ENCODE measurements at regions not wholly inside any gene's neighbourhood (a gene's known extent, or its start where the extent isn't known, plus 50 kb on each side); places are given as distances from the start of the nearest gene placed in this dataset.
A peak's percentile ranks its signal among the peaks of the same experiment; 100 is the strongest.

GRCh38 chr5:109476292-109476691, 66.5 kb upstream of the PJA2 start:
- TF ChIP-seq CTCF (IDR thresholded peaks at IDR 0.05) = no peak

- TF ChIP-seq CTCF (IDR thresholded peaks at IDR 0.05) = no peak
These were observed 60.3 kb upstream of the PJA2 start for GRCh38 chr5:109469896-109470662.

- peak; percentile 92 for TF ChIP-seq CTCF (IDR thresholded peaks at IDR 0.05)
These were observed 59.1 kb upstream of the PJA2 start for GRCh38 chr5:109468737-109469420.

GRCh38 chr5:109468288-109468676, 58.5 kb upstream of the PJA2 start:
- no peak for TF ChIP-seq CTCF (IDR thresholded peaks at IDR 0.05)

- no peak for TF ChIP-seq CTCF (IDR thresholded peaks at IDR 0.05)
These were observed 57.3 kb upstream of the PJA2 start for GRCh38 chr5:109467058-109467457.

Data from LNCAP (cell line).